NCI-H2081 treated with DMSO at 0.1 percent for 48 hours (cell line): ENCODE measurements at regions not wholly inside any gene's neighbourhood (a gene's known extent, or its start where the extent isn't known, plus 50 kb on each side); places are given as distances from the start of the nearest gene placed in this dataset.

ENCODE experiments used
- DNase-seq: peaks from one replicate; lab custom pipeline; 2025; lab: John Stamatoyannopoulos, UW

- no peak for DNase-seq
Measured at GRCh38 chr4:136750897-136751296, 781.4 kb downstream of the PCDH18 start.

GRCh38 chr4:136749989-136750388, 782.3 kb downstream of the PCDH18 start:
- DNase-seq: no peak

- no peak for DNase-seq
Measured at GRCh38 chr4:136748773-136749172, 783.5 kb downstream of the PCDH18 start.

GRCh38 chr4:136748165-136748564, 784.1 kb downstream of the PCDH18 start:
- no peak for DNase-seq

- DNase-seq: no peak
Measured at GRCh38 chr4:136743238-136743637, 789.1 kb downstream of the PCDH18 start.

- no peak for DNase-seq
Measured at GRCh38 chr4:136742333-136742732, 790.0 kb downstream of the PCDH18 start.

- DNase-seq: no peak
Measured at GRCh38 chr4:136741468-136741867, 790.8 kb downstream of the PCDH18 start.

- DNase-seq: no peak
Measured at GRCh38 chr4:136740326-136740725, 792.0 kb downstream of the PCDH18 start.

- DNase-seq: no peak
Measured at GRCh38 chr4:136737066-136737465, 795.2 kb downstream of the PCDH18 start.

GRCh38 chr4:136731025-136731424, 801.3 kb downstream of the PCDH18 start:
- DNase-seq: no peak

- no peak for DNase-seq
Measured at GRCh38 chr4:136725286-136726081, 806.8 kb downstream of the PCDH18 start.

GRCh38 chr4:136713140-136713539, 819.2 kb downstream of the PCDH18 start:
- no peak for DNase-seq

GRCh38 chr4:136709897-136710296, 822.4 kb downstream of the PCDH18 start:
- DNase-seq: no peak

GRCh38 chr4:136706942-136707341, 825.4 kb downstream of the PCDH18 start:
- DNase-seq: no peak

GRCh38 chr4:136699905-136700304, 832.4 kb downstream of the PCDH18 start:
- no peak for DNase-seq

- DNase-seq: no peak
Measured at GRCh38 chr4:136691607-136692006, 840.7 kb downstream of the PCDH18 start.

- DNase-seq: no peak
Measured at GRCh38 chr4:136690360-136690759, 841.9 kb downstream of the PCDH18 start.

GRCh38 chr4:136687596-136687995, 844.7 kb downstream of the PCDH18 start:
- no peak for DNase-seq

GRCh38 chr4:136687118-136687517, 845.2 kb downstream of the PCDH18 start:
- DNase-seq: no peak

- no peak for DNase-seq
Measured at GRCh38 chr4:136680761-136681160, 851.5 kb downstream of the PCDH18 start.

- DNase-seq: no peak
Measured at GRCh38 chr4:136680271-136680670, 852.0 kb downstream of the PCDH18 start.

- no peak for DNase-seq
Measured at GRCh38 chr4:136670265-136670664, 862.0 kb downstream of the PCDH18 start.

- DNase-seq: no peak
Measured at GRCh38 chr4:136664988-136665387, 867.3 kb downstream of the PCDH18 start.

GRCh38 chr4:136662539-136662938, 869.8 kb downstream of the PCDH18 start:
- DNase-seq: no peak
